ENCODE measurements at regions not wholly inside any gene's neighbourhood (a gene's known extent, or its start where the extent isn't known, plus 50 kb on each side); places are given as distances from the start of the nearest gene placed in this dataset.

GRCh38 chr13:106987427-106987785 is 419.5 kb upstream of the ARGLU1 start:
- no peak for DNase-seq

DNA sequence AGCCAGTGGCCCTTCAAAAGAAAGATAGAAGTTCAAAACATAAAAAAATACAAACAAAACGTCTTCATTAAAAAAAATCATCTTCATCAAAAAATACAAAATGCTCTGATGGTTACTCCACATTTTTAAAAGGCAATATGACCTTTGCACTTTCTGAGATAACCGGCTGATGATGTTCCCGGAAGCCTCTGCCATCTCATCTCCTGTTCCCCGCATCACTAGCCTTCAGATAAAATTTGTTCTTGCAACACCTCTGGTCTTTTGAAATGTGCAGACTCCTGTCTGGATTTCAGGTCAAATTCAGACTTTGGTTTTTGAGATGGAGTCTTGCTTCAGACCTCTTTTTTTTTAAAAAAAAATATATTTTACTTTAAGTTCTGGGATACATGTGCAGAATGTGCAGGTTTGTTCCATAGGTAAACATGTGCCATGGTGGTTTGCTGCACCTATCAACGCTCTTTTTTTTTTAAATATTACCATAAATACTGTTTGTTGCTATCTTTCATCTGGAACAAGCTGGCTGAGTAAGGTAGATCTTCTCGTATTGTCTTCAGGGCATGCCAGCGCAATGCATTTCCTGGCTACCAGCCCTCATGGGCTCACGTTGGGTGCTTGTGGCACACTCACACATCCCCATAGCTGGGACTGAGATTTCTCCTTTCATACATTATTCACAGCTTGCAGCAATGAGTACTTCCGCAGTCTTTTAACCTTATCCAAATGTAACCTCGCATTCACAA is 418.9 kb upstream of the ARGLU1 start:
- no peak for DNase-seq

DNA sequence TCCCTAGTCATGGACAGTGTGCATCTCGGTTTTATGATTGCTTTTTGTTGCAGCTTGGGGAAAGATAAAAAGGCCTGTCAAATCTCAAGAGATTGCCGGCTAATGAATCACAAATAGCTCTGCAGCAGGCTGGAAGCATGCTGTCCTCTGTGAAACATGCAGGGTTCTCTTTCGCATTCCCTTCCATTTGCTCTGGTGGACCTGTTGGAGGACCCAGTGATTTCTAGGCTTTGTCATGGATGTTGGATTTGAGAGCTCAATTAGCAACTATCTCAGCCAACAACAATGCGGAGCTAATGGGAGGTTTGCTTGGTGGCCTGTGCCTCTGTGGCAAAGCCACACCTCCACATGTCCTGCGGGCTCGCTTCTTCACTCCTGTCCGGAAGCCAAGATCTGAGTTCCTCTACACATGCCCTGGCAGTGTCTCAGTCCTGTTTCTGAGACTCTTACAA is 418.1 kb upstream of the ARGLU1 start:
- no peak for DNase-seq

- DNase-seq = no peak
These were observed 417.5 kb upstream of the ARGLU1 start for GRCh38 chr13:106985481-106985880.

DNA sequence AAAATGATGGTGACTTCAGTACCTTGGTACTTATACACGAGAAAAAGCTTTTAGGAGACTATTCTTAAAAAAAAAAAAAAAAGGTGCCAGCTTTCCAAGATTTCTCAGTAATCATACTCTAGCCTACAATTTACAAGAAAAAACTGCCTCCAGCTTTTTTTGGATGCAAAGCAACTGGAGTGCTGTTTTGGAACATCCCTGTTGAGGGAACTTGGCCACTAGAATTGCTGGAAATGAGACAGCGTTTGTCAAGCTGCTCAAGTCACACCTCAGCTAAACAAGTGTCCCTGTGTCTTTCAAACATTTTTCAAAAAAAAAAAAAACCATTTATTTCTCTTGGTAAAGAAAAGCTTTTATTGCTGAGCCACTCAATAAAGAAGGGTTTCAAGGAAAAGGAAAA is 413.1 kb upstream of the ARGLU1 start:
- no peak for DNase-seq

GRCh38 chr13:106967391-106967790 is 399.5 kb upstream of the ARGLU1 start:
- no peak for DNase-seq

GRCh38 chr13:106963151-106963550 is 395.2 kb upstream of the ARGLU1 start:
- DNase-seq = no peak

GRCh38 chr13:106961651-106962050 is 393.7 kb upstream of the ARGLU1 start:
- DNase-seq = no peak

DNA sequence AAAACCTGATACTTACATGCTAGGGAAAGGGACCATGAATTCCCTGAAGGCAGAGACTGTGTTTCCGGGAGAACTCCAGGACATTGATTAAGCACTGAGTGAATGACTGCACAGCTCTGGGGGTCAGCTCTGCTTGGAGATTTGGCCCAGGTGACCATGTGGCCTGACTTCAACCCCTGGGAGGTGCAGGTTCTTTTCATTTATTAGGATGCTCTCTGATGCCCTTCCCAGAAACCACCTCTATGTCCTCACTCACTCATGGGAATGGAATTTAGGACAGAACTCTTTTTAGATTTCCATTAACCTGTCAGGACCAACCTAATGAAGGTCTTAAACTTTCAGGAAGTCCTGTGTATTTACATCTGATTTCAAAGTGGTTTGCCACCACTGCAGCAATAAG is 393.3 kb upstream of the ARGLU1 start:
- DNase-seq = no peak

GRCh38 chr13:106958621-106959048 is 390.7 kb upstream of the ARGLU1 start:
- no peak for DNase-seq

DNA sequence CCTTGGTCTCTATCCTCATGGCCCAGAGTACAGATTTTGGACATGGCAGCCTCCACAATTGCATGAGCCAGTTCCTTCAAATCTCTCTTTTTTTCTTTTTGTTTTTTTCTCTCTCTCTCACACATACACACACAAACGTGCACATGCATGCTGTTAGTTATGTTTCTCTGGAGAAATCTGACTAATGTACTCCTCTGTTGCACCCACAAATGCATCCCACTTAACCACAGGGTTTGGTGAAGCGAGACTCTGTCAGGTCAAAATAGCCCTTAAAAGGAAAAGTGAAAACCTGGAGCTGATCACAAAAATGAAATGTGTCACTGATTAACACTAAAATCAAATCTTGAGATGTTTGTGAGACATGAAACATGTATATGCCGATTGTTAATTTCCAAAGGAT is 374.6 kb upstream of the ARGLU1 start:
- DNase-seq = no peak

DNA sequence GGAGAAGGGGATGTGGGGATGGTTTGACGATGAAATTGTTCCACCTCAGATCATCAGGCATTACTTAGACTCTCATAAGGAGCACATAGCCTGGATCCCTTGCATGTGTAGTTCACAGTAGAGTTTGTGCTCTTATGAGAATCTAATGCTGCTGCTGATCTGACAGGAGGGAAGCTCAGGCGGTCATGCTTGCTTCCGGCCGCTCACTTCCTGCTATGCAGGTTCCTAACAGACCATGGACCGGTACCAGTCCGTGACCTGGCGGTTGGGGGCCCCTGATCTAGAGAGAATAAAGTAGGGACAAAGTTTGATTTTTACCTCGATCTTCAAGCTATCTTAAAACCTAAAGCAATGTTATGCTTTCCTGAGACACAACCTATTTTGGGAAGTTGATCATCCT is 373.8 kb upstream of the ARGLU1 start:
- DNase-seq = no peak

DNA sequence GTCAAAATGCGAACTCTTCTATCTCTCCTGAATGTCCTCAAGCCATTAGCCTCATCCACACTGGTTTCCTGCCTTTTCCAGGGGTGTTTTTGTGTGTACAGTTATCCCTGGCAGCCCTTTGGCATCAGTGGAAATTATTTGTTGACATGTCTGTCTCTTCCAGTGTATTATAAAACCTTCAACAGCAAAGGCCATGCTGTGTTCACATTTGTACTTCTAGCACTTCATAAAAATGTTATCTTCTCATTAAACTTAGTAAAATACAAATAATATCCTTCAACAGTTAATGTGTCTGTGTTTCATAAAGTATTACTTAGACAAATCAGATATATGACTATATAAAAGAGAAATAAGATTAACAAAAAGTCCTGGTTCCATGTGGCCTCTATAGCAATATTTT is 359.5 kb upstream of the ARGLU1 start:
- DNase-seq = no peak

GRCh38 chr13:106922384-106922783 is 354.4 kb upstream of the ARGLU1 start:
- DNase-seq = no peak

DNA sequence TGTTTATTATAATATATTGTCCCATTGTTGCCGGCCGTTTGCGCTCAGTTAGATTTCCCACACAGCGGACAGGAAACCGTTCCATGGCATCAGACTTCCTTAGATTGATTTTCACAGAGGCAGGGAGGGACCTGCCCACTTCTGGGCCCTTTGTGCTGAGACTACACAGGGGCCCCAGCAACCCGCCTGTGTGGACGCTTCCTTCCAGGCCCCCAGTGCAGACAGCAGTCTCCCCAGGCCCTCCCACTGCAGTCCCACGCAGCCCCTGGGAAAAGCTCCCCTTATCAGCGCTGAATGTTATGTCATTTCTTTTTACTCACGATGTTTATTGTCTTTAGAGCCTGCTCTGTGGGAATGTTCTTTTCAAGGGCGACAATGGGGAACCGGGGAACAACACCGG is 351.7 kb upstream of the ARGLU1 start:
- DNase-seq = no peak

- DNase-seq = no peak
These were observed 351.2 kb upstream of the ARGLU1 start for GRCh38 chr13:106919133-106919532.

DNA sequence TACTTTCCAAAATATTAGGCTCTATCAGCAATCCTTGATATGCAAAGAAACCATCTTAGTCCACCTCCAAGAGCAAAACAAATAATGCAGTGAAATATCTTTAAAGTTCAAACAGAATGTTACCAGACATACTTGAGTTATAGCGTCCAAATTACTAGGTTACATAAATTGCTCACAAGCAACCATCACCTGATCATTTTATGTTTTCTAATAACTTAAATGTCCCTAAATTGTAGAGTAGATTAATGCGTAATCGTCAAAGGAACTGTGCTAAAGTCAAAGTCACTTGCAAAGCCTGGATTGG is 350.6 kb upstream of the ARGLU1 start:
- DNase-seq = no peak

GRCh38 chr13:106917673-106918556 is 350.0 kb upstream of the ARGLU1 start:
- DNase-seq = peak; percentile 13 to 43 (median 29)

DNA sequence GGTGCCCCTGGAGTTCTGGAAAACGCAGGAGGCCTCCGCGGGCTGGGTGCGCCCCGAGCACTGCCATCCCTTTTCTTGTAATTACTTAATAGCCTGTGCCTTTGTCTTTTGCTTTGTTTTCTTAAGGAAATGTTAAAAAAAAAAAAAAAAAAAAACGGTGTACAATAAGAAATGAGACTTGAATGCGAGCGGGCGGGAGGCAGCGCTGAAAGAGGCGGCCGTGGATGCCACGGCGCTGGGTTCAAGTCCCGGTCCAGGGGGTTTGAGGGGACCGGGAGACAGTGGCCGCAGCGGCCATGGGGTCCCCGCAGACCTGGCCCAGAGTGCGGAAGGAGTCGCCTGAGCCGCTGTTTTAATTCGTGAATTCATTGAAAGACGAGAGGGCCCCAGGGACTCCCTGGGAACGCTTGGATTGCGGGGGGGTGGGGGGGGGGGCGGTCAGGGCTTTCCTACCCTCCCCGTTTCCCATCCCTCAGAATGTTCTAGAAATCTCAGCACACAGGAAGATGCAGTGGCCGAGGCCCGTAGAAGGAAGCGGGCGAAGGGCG is 349.2 kb upstream of the ARGLU1 start:
- no peak for DNase-seq

- no peak for DNase-seq
These were observed 348.5 kb upstream of the ARGLU1 start for GRCh38 chr13:106916329-106916976.

DNA sequence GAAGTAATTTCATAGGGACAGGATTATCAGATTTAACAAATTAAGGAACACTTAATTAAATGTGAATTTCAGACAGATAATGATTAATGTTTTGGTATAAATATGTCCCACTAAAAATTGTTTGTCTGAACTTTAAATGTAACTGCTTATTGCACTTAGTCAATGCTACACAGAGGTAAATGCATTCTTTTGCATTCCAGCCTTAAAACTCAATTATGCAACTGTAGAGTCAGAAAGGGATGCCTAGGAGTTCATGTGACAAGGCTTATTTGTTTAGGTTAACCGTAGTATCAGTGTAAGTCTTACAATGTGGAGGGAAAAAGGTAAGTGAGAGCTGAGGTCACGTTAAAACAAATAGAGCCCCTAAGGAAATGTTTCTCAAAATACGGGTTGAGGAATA is 347.2 kb upstream of the ARGLU1 start:
- no peak for DNase-seq

DNA sequence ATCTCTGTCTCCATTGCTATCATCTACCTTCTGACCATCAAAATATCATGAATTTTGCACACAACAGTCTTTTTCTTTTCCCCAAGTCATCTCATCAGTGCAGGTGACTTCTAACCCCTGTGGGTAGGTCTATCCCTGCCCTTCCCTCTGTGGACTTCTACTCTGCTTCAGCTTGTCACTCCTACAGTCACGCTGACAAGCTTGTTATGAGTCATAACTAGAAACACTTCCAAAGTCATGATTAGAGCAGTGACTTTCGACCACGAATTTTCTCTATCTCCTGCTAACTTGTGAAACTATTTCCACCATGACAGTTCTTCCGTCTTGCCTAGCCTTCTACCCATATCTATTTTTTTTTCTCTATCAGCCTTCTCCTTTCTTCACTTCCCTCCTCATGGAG is 343.7 kb upstream of the ARGLU1 start:
- no peak for DNase-seq

GRCh38 chr13:106911020-106911419 is 343.1 kb upstream of the ARGLU1 start:
- no peak for DNase-seq

All from activated naive CD4-positive, alpha-beta T cell (primary cell).